ENCODE measurements at regions not wholly inside any gene's neighbourhood (a gene's known extent, or its start where the extent isn't known, plus 50 kb on each side); places are given as distances from the start of the nearest gene placed in this dataset.

- no peak overlapping the region for H3K4me3 ChIP-seq (ENCODE audit: low read depth, low read length)
- DNase-seq (ENCODE audit: low read depth), result no peak
- no peak for TF ChIP-seq CTCF (IDR thresholded peaks at IDR 0.05; ENCODE audit: insufficient read depth, low read depth, low read length)
These were observed 176.5 kb upstream of the DPH6 start for GRCh38 chr15:35722501-35722900.

- TF ChIP-seq CTCF (IDR thresholded peaks at IDR 0.05; ENCODE audit: insufficient read depth, low read depth, low read length), result no peak
- DNase-seq (ENCODE audit: low read depth), result no peak
- no peak overlapping the region for H3K4me3 ChIP-seq (ENCODE audit: low read depth, low read length)
These were observed 177.3 kb upstream of the DPH6 start for GRCh38 chr15:35723120-35723847.

GRCh38 chr15:35723852-35724251 lies 177.9 kb upstream of the DPH6 start:
- DNase-seq (ENCODE audit: low read depth), result no peak
- TF ChIP-seq CTCF (IDR thresholded peaks at IDR 0.05; ENCODE audit: insufficient read depth, low read depth, low read length), result no peak
- no peak overlapping the region for H3K4me3 ChIP-seq (ENCODE audit: low read depth, low read length)

GRCh38 chr15:35724626-35725025 lies 178.7 kb upstream of the DPH6 start:
- H3K4me3 ChIP-seq (ENCODE audit: low read depth, low read length), result no peak overlapping the region
- no peak for DNase-seq (ENCODE audit: low read depth)
- no peak for TF ChIP-seq CTCF (IDR thresholded peaks at IDR 0.05; ENCODE audit: insufficient read depth, low read depth, low read length)

- DNase-seq (ENCODE audit: low read depth), result peak; percentile 81
- TF ChIP-seq CTCF (IDR thresholded peaks at IDR 0.05; ENCODE audit: insufficient read depth, low read depth, low read length), result no peak
- H3K4me3 ChIP-seq (ENCODE audit: low read depth, low read length), result no peak overlapping the region
These were observed 179.4 kb upstream of the DPH6 start for GRCh38 chr15:35725353-35725752.

- TF ChIP-seq CTCF (IDR thresholded peaks at IDR 0.05; ENCODE audit: insufficient read depth, low read depth, low read length), result no peak
- no peak for DNase-seq (ENCODE audit: low read depth)
- H3K4me3 ChIP-seq (ENCODE audit: low read depth, low read length), result no peak overlapping the region
These were observed 181.7 kb upstream of the DPH6 start for GRCh38 chr15:35727627-35728026.

Measured in fibroblast of villous mesenchyme (primary cell).